KMS-11 (cell line): ENCODE measurements at regions not wholly inside any gene's neighbourhood (a gene's known extent, or its start where the extent isn't known, plus 50 kb on each side); places are given as distances from the start of the nearest gene placed in this dataset.

ENCODE experiments used
- H2AFZ ChIP-seq: fragments of 200-600 bp; sonication (generic); 2 replicates; pipeline ENCODE4 v1.6.1; 2016; ENCODE audit warnings: antibody characterized with exemption, mixed run types, low read depth
- H3K27ac ChIP-seq: fragments of 200-600 bp; sonication (generic); 2 replicates; pipeline ENCODE4 v1.6.1; 2016; ENCODE audit warnings: mild to moderate bottlenecking, mixed run types
- H3K27me3 ChIP-seq: fragments of 200-600 bp; sonication (generic); 2 replicates; pipeline ENCODE4 v1.6.1; 2017; ENCODE audit warnings: mild to moderate bottlenecking, low read depth, mixed run types, moderate library complexity; ENCODE audit not compliant: insufficient read depth
- H3K36me3 ChIP-seq: fragments of 200-600 bp; sonication (generic); 2 replicates; pipeline ENCODE4 v1.6.1; 2017; ENCODE audit warnings: mild to moderate bottlenecking, mixed run types; ENCODE audit not compliant: insufficient read depth
- H3K4me1 ChIP-seq: fragments of 200-600 bp; sonication (generic); 2 replicates; pipeline ENCODE4 v1.6.1; 2016; ENCODE audit warnings: mild to moderate bottlenecking, low read depth, mixed run types; ENCODE audit not compliant: poor library complexity, severe bottlenecking
- H3K4me2 ChIP-seq: fragments of 200-600 bp; sonication (generic); 2 replicates; pipeline ENCODE4 v1.7.0; 2016; ENCODE audit warnings: mild to moderate bottlenecking, mixed run types
- H3K4me3 ChIP-seq: fragments of 200-600 bp; sonication (generic); IDR thresholded peaks from 2 replicates; pipeline ENCODE4 v1.6.1; 2017; ENCODE audit warnings: low read depth, low read length, mixed read lengths; ENCODE audit not compliant: insufficient read depth
- H3K79me2 ChIP-seq: fragments of 200-600 bp; sonication (generic); 2 replicates; pipeline ENCODE4 v1.6.1; 2016; ENCODE audit warnings: low read depth, mixed run types; ENCODE audit not compliant: insufficient read depth
- H3K9ac ChIP-seq: fragments of 200-600 bp; sonication (generic); 2 replicates; pipeline ENCODE4 v1.6.1; 2016; ENCODE audit warnings: mild to moderate bottlenecking, mixed run types
- H4K20me1 ChIP-seq: fragments of 200-600 bp; sonication (generic); 2 replicates; pipeline ENCODE4 v1.6.1; 2016; ENCODE audit warnings: mild to moderate bottlenecking, mixed run types; ENCODE audit not compliant: insufficient read depth
- TF ChIP-seq, protein P1 (sequence below): fragments of 200-600 bp; sonication (generic); conservative IDR thresholded peaks from 2 replicates; pipeline ENCODE4 v1.6.1; 2017; ENCODE audit warnings: low read depth, mild to moderate bottlenecking, antibody characterized with exemption, low read length, moderate library complexity, mixed read lengths

DNA sequence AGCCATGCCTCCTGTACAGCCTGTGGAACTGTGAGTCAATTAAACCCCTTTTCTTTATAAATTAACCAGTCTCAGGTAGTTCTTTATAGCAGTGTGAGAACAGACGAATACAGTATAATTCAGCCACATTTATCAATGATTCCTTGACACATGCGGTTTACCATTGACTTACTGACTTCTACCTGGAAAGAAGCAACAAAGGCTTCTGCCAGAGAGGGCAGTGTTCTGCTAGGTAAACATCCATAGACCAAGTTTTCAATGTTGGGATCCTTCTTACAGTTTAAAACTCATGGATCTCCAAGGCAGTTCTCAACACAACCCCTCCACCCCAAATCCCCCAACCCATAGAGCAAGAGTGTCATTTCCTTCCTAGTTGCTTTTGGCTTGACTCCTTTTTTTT, 150.6 kb downstream of the ZNF648 start:
- H3K4me1 ChIP-seq = no peaks in the 10 kb centered on the region
- no peaks in the 10 kb centered on the region for H3K27me3 ChIP-seq
- no peak overlapping the region for H2AFZ ChIP-seq
- H3K4me2 ChIP-seq = no peak overlapping the region
- H4K20me1 ChIP-seq = no peaks in the 10 kb centered on the region
- H3K4me3 ChIP-seq = no peak overlapping the region
- H3K27ac ChIP-seq = no peak overlapping the region
- TF ChIP-seq, protein P1, sequence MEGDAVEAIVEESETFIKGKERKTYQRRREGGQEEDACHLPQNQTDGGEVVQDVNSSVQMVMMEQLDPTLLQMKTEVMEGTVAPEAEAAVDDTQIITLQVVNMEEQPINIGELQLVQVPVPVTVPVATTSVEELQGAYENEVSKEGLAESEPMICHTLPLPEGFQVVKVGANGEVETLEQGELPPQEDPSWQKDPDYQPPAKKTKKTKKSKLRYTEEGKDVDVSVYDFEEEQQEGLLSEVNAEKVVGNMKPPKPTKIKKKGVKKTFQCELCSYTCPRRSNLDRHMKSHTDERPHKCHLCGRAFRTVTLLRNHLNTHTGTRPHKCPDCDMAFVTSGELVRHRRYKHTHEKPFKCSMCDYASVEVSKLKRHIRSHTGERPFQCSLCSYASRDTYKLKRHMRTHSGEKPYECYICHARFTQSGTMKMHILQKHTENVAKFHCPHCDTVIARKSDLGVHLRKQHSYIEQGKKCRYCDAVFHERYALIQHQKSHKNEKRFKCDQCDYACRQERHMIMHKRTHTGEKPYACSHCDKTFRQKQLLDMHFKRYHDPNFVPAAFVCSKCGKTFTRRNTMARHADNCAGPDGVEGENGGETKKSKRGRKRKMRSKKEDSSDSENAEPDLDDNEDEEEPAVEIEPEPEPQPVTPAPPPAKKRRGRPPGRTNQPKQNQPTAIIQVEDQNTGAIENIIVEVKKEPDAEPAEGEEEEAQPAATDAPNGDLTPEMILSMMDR = peak; percentile 44; the same call in 1 of the 2 replicates
- no peaks in the 10 kb centered on the region for H3K79me2 ChIP-seq
- no peaks in the 10 kb centered on the region for H3K36me3 ChIP-seq
- H3K9ac ChIP-seq = no peak overlapping the region

DNA sequence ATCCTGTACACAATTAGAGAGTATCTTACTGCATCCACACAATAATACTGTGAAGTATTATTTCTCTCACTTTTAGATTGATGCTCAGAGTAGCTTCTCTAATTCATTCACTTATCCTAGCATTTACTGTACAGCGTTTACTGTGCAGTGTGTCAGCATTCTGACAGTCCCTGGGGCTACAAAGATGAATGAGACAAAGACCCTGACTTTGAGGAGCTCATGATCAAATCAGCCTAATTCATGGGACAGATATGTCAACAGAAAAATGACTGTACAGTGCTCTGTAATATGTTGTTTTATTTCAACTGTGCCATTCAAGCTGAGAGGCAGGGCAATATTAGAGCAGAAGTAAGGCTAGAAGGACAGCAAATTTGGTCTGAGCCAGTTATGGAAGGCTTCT, 152.5 kb downstream of the ZNF648 start:
- TF ChIP-seq, protein P1 = no peak
- Histone ChIP-seq H3K27me3 (no peaks in the 10 kb centered on the region), H4K20me1 (no peaks in the 10 kb centered on the region), H3K4me1 (no peaks in the 10 kb centered on the region), H2AFZ (no peak overlapping the region), H3K9ac (no peak overlapping the region), H3K79me2 (no peaks in the 10 kb centered on the region), H3K4me3 (no peak overlapping the region), H3K27ac (no peak overlapping the region), H3K36me3 (no peaks in the 10 kb centered on the region), H3K4me2 (no peak overlapping the region)

DNA sequence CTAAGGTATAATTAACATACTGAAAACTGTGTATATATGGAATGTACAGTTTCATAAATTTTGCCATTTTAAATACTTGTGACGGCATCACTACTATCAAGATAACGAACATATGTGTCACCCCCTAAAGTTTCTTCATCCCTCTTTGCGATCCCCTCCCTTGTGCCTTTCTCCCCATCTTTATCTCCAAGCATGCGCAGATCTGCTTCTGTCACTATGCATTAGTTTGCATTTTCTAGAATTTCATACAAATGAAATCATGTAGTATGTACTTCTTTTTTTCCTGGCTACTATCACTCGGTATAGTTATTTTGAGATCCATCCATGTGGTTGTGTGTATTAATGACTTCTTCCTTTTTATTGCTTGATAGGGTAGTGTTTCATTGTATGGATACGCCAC, 154.9 kb downstream of the ZNF648 start:
- TF ChIP-seq, protein P1 = no peak
- H3K4me2 ChIP-seq = no peak overlapping the region
- no peaks in the 10 kb centered on the region for H3K4me1 ChIP-seq
- no peaks in the 10 kb centered on the region for H3K79me2 ChIP-seq
- no peaks in the 10 kb centered on the region for H3K27me3 ChIP-seq
- H3K27ac ChIP-seq = no peak overlapping the region
- H4K20me1 ChIP-seq = no peaks in the 10 kb centered on the region
- no peak overlapping the region for H2AFZ ChIP-seq
- no peak overlapping the region for H3K9ac ChIP-seq
- H3K36me3 ChIP-seq = no peaks in the 10 kb centered on the region
- no peak overlapping the region for H3K4me3 ChIP-seq

DNA sequence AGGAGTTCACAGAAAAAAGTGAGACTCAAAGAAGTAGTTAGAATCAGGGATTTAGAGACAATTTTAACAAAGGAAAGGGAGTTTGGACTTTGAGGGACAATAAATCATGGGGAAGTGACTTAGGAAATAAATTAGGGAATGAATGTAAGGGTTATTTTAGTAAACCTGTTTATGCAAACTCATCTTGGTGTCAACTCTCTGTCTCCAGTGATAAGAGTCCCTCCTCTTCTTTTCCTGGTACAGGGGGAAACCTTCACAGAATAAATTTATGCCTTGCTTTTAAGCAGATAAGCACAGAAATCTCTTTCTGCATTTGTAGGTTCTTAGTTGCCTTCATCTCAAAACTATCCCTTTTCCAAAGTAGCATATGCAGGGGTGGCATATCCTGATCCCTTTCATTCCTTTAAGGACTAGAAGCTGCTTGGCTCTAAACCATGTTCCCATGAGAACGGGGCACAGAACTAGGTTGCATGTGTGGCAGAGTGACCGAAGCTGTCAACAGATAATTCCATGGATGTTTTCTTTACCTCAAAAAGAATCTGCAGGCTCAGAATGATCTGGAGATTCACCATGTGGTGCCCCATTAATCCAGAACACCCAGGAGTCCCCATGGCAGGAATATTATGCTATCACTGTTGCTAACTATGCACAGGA, 155.4 kb downstream of the ZNF648 start:
- Histone ChIP-seq H3K4me2 (no peak overlapping the region), H3K9ac (no peak overlapping the region), H3K4me1 (no peaks in the 10 kb centered on the region), H2AFZ (no peak overlapping the region), H3K27me3 (no peaks in the 10 kb centered on the region), H3K4me3 (no peak overlapping the region), H3K27ac (no peak overlapping the region), H3K36me3 (no peaks in the 10 kb centered on the region), H3K79me2 (no peaks in the 10 kb centered on the region), H4K20me1 (no peaks in the 10 kb centered on the region)
- TF ChIP-seq, protein P1 = no peak
